ENCODE measurements at regions not wholly inside any gene's neighbourhood (a gene's known extent, or its start where the extent isn't known, plus 50 kb on each side); places are given as distances from the start of the nearest gene placed in this dataset.

DNA sequence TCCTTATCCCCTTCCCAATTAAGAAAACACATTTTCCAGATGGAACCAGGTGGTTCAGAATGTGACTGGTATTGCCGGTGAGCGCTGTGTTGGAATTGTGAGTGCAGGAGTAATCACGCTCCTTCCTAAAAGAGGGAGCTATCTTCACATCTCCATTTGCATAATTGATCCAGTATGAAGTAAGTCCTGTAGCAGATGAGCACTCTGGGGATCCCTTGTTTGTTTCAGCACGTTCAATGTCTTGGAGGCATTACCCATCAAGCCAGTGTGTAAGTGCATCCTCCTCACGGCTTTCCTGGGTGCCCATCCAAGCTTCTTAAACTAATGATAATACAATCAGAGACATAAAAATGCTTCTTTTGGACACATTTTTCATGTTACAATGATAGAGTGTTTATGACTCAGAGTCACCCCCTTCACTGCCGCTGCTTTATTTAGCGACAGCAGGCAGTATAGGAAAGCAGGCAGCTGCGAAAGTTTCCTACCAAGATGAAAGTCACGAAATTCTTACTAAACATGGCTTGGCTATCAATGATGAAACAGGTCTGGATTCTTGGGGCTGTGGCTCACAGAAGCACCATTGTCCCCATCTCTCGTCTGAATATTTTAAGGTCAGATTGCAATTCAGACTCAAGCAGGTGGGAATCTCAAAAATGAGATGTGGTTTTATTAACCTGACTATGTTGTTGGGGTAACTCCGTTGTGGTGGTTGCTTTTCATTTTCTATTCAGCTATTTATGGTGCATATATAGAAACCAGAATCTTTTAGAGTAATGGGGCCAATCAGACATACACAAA, 346.3 kb upstream of the MDFIC2 start:
- TF ChIP-seq, protein P1, sequence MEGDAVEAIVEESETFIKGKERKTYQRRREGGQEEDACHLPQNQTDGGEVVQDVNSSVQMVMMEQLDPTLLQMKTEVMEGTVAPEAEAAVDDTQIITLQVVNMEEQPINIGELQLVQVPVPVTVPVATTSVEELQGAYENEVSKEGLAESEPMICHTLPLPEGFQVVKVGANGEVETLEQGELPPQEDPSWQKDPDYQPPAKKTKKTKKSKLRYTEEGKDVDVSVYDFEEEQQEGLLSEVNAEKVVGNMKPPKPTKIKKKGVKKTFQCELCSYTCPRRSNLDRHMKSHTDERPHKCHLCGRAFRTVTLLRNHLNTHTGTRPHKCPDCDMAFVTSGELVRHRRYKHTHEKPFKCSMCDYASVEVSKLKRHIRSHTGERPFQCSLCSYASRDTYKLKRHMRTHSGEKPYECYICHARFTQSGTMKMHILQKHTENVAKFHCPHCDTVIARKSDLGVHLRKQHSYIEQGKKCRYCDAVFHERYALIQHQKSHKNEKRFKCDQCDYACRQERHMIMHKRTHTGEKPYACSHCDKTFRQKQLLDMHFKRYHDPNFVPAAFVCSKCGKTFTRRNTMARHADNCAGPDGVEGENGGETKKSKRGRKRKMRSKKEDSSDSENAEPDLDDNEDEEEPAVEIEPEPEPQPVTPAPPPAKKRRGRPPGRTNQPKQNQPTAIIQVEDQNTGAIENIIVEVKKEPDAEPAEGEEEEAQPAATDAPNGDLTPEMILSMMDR (IDR thresholded peaks at IDR 0.05; ENCODE audit: borderline replicate concordance, extremely low read depth, low read length, poor library complexity, severe bottlenecking) = no peak
- no peak for TF ChIP-seq EZH2 (IDR thresholded peaks at IDR 0.05; ENCODE audit: borderline replicate concordance, low read depth, low read length, severe bottlenecking)
